ENCODE measurements at regions not wholly inside any gene's neighbourhood (a gene's known extent, or its start where the extent isn't known, plus 50 kb on each side); places are given as distances from the start of the nearest gene placed in this dataset.

GRCh38 chr10:22783807-22784206 is 69.4 kb upstream of the PIP4K2A start:
- TF ChIP-seq, protein P1, sequence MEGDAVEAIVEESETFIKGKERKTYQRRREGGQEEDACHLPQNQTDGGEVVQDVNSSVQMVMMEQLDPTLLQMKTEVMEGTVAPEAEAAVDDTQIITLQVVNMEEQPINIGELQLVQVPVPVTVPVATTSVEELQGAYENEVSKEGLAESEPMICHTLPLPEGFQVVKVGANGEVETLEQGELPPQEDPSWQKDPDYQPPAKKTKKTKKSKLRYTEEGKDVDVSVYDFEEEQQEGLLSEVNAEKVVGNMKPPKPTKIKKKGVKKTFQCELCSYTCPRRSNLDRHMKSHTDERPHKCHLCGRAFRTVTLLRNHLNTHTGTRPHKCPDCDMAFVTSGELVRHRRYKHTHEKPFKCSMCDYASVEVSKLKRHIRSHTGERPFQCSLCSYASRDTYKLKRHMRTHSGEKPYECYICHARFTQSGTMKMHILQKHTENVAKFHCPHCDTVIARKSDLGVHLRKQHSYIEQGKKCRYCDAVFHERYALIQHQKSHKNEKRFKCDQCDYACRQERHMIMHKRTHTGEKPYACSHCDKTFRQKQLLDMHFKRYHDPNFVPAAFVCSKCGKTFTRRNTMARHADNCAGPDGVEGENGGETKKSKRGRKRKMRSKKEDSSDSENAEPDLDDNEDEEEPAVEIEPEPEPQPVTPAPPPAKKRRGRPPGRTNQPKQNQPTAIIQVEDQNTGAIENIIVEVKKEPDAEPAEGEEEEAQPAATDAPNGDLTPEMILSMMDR (tag by site-specific recombination; IDR thresholded peaks at IDR 0.05) = no peak
- TF ChIP-seq SETDB1 (IDR thresholded peaks at IDR 0.05; ENCODE audit: insufficient read length, low read length) (no peak), ZNF768 (tag by site-specific recombination; IDR thresholded peaks at IDR 0.05) (no peak), ZBTB7A (tag by site-specific recombination; IDR thresholded peaks at IDR 0.05; ENCODE audit: low read depth) (no peak), REST (tag by site-specific recombination; IDR thresholded peaks at IDR 0.05) (no peak), TRIM28 (IDR thresholded peaks at IDR 0.05; ENCODE audit: borderline replicate concordance, low read length) (no peak), ZNF530 (tag by site-specific recombination; IDR thresholded peaks at IDR 0.05; ENCODE audit: low read depth) (no peak)
- TF ChIP-seq, protein P2, sequence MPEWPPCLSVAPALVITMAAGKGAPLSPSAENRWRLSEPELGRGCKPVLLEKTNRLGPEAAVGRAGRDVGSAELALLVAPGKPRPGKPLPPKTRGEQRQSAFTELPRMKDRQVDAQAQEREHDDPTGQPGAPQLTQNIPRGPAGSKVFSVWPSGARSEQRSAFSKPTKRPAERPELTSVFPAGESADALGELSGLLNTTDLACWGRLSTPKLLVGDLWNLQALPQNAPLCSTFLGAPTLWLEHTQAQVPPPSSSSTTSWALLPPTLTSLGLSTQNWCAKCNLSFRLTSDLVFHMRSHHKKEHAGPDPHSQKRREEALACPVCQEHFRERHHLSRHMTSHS (tag by site-specific recombination; IDR thresholded peaks at IDR 0.05) = no peak

Measured in HEK293 (cell line).